Prostate gland (tissue), 2 donors: ENCODE measurements at regions not wholly inside any gene's neighbourhood (a gene's known extent, or its start where the extent isn't known, plus 50 kb on each side); places are given as distances from the start of the nearest gene placed in this dataset.

Experiments
- DNase-seq: peaks from one replicate; pipeline ENCODE4 v3.0.0-alpha.2; 2019; ENCODE audit warnings: low spot score
- H3K27ac ChIP-seq, 2 donors: fragments of 200-600 bp; sonication (generic); 2 replicates each; pipeline ENCODE4 v1.5.1; 2017 to 2019
- H3K27me3 ChIP-seq: fragments of 200-600 bp; sonication (generic); replicated peaks from 2 replicates; pipeline ENCODE4 v1.5.1; 2019; ENCODE audit not compliant: insufficient read depth
- H3K36me3 ChIP-seq, 2 donors: fragments of 200-600 bp; sonication (generic); 1 replicate in 1 of 2; 2 replicates in 1 of 2; pipeline versions ENCODE4 v1.5.1 to v1.8.1; 2017 to 2019
- H3K4me1 ChIP-seq: fragments of 200-600 bp; sonication (generic); replicated peaks from 2 replicates; pipeline ENCODE4 v1.5.1; 2019
- H3K4me3 ChIP-seq, 2 donors: fragments of 200-600 bp; sonication (generic); 2 replicates each; pipeline ENCODE4 v1.5.1; 2017 to 2019
- H3K9me3 ChIP-seq: fragments of 200-600 bp; sonication (generic); 2 replicates; pipeline ENCODE4 v1.5.1; 2017
- POLR2A ChIP-seq: fragments of 450-650 bp; IDR thresholded peaks from one replicate; pipeline ENCODE4 v1.6.1; 2016; ENCODE audit warnings: antibody characterized with exemption, mild to moderate bottlenecking
- POLR2AphosphoS5 ChIP-seq: sonication (generic); formaldehyde crosslinking; IDR thresholded peaks from one replicate; pipeline ENCODE4 v1.6.1; 2017; ENCODE audit warnings: antibody characterized with exemption
- WGBS: methylation state at CpG from one replicate; pipeline ENCODE4 v1.1.5; 2018; 5-methylcytosine and 5-hydroxymethylcytosine counted together
- intact Hi-C: fragments of 100-400 bp; cut with DNase I; formaldehyde crosslinking; loops from one replicate; pipeline ENCODE4 v1.14.2; 2022
- TF ChIP-seq, protein P1 (sequence below), 4 experiments: fragments of 200-600 bp in 2 of 4; fragments of 450-650 bp in 2 of 4; sonication (generic) in 2 of 4; IDR thresholded peaks; 1 replicate in 3 of 4; 2 replicates in 1 of 4; pipeline ENCODE4 v1.5.1; 2016 to 2019; ENCODE audit warnings: antibody characterized with exemption in 4 of 4, mild to moderate bottlenecking in 2 of 4, moderate library complexity in 2 of 4

- intact Hi-C loops = no loop called here
- no peak for DNase-seq
- no peak for TF ChIP-seq POLR2A
- no peak for TF ChIP-seq POLR2AphosphoS5
- TF ChIP-seq, protein P1, sequence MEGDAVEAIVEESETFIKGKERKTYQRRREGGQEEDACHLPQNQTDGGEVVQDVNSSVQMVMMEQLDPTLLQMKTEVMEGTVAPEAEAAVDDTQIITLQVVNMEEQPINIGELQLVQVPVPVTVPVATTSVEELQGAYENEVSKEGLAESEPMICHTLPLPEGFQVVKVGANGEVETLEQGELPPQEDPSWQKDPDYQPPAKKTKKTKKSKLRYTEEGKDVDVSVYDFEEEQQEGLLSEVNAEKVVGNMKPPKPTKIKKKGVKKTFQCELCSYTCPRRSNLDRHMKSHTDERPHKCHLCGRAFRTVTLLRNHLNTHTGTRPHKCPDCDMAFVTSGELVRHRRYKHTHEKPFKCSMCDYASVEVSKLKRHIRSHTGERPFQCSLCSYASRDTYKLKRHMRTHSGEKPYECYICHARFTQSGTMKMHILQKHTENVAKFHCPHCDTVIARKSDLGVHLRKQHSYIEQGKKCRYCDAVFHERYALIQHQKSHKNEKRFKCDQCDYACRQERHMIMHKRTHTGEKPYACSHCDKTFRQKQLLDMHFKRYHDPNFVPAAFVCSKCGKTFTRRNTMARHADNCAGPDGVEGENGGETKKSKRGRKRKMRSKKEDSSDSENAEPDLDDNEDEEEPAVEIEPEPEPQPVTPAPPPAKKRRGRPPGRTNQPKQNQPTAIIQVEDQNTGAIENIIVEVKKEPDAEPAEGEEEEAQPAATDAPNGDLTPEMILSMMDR (IDR thresholded peaks at IDR 0.05) = no peak
- H3K9me3 ChIP-seq = no peaks in the 10 kb centered on the region
- H3K36me3 ChIP-seq = no peaks in the 10 kb centered on the region
- no peak overlapping the region for H3K4me3 ChIP-seq
- no peaks in the 10 kb centered on the region for H3K27me3 ChIP-seq
- WGBS = 93% methylated on average over 6 of the region's 6 CpGs
- no peaks in the 10 kb centered on the region for H3K4me1 ChIP-seq
- no peak overlapping the region for H3K27ac ChIP-seq
Observed at GRCh38 chr9:86818636-86819035, 128.7 kb downstream of the GAS1 start.

DNA sequence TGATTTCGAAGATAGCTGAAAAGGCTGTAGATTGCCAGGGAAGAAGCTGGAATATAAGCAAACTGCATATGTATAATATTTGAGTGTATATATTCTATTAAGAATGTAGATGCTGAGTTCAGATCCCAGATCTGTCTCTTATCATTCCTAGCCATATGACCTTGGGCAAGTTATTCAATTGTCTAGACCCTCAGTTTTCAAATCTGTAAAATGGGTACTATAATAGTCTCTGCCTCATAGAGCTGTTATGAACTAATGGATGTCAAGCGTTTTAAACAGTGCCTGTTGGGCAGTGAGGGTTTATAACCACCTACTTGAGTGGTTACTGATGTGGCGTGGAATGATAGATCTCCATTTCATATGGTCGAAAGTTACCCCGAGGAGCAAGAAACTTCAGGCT, 130.4 kb downstream of the GAS1 start:
- H3K9me3 ChIP-seq = no peaks in the 10 kb centered on the region
- no peak overlapping the region for H3K27ac ChIP-seq
- 97% methylated on average over 5 of the region's 5 CpGs for WGBS
- intact Hi-C loops = no loop called here
- H3K27me3 ChIP-seq = no peaks in the 10 kb centered on the region
- H3K36me3 ChIP-seq = no peaks in the 10 kb centered on the region
- no peak overlapping the region for H3K4me3 ChIP-seq
- TF ChIP-seq POLR2A = no peak
- TF ChIP-seq, protein P1 (IDR thresholded peaks at IDR 0.05) = no peak
- no peak for TF ChIP-seq POLR2AphosphoS5
- no peak for DNase-seq
- H3K4me1 ChIP-seq = no peaks in the 10 kb centered on the region

GRCh38 chr9:86816366-86816765, 130.9 kb downstream of the GAS1 start:
- intact Hi-C loops = no loop called here
- Histone ChIP-seq H3K36me3 (no peaks in the 10 kb centered on the region), H3K9me3 (no peaks in the 10 kb centered on the region), H3K4me3 (no peak overlapping the region), H3K27me3 (no peaks in the 10 kb centered on the region), H3K27ac (no peak overlapping the region), H3K4me1 (no peaks in the 10 kb centered on the region)
- TF ChIP-seq, protein P1 (IDR thresholded peaks at IDR 0.05) = no peak
- no peak for TF ChIP-seq POLR2AphosphoS5
- TF ChIP-seq POLR2A = no peak
- 75% methylated on average over 2 of the region's 2 CpGs for WGBS
- DNase-seq = no peak

GRCh38 chr9:86812616-86813015, 134.7 kb downstream of the GAS1 start:
- TF ChIP-seq, protein P1 (IDR thresholded peaks at IDR 0.05) = no peak
- TF ChIP-seq POLR2A (no peak), POLR2AphosphoS5 (no peak)
- WGBS = 79% methylated on average over 3 of the region's 3 CpGs
- intact Hi-C loops = no loop called here
- Histone ChIP-seq H3K4me3 (no peak overlapping the region), H3K36me3 (no peaks in the 10 kb centered on the region), H3K27me3 (no peaks in the 10 kb centered on the region), H3K4me1 (no peaks in the 10 kb centered on the region), H3K27ac (no peak overlapping the region), H3K9me3 (no peaks in the 10 kb centered on the region)
- no peak for DNase-seq

DNA sequence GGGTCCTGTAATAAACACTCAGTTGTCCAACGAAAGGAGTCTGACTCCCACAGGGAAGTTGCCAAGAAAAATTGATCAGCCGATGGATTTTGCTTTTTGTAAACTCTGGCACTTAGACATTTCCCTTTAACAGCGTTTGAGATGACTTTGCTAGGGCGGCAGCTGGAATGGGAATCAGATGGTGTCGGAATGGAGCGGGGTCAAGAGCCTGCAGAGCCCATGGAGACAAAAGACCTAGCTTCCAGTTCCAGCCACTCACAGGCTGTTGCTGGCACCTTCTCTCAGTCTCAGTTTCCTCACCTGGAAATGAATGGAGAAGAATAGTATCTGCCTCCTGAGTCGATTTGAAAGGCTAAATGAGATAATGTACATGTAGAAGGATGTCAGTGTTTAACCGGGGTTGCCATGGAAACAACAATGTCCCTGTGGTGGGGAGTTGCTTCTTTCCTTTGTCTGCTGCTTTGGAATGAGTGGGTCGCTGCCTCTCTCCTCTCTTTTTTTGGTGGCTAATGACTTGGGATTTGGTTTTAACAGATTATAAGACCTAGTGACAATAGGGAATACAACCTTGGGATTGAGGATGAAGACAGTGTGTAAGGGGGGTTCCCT, 137.4 kb downstream of the GAS1 start:
- WGBS = 91% methylated on average over 9 of the region's 9 CpGs
- no peak for TF ChIP-seq POLR2AphosphoS5
- TF ChIP-seq, protein P1 (IDR thresholded peaks at IDR 0.05) = no peak
- intact Hi-C loops = no loop called here
- DNase-seq = no peak
- no peaks in the 10 kb centered on the region for H3K36me3 ChIP-seq
- no peaks in the 10 kb centered on the region for H3K9me3 ChIP-seq
- no peak overlapping the region for H3K4me3 ChIP-seq
- no peak overlapping the region for H3K27ac ChIP-seq
- no peaks in the 10 kb centered on the region for H3K4me1 ChIP-seq
- no peaks in the 10 kb centered on the region for H3K27me3 ChIP-seq
